DOHH2 (cell line): ENCODE measurements at regions not wholly inside any gene's neighbourhood (a gene's known extent, or its start where the extent isn't known, plus 50 kb on each side); places are given as distances from the start of the nearest gene placed in this dataset.

Experiments
- H3F3A ChIP-seq: fragments of 200-600 bp; sonication (generic), shearing (Covaris generic); 2 replicates; pipeline ENCODE4 v1.6.0; 2016; ENCODE audit warnings: antibody characterized with exemption, mild to moderate bottlenecking; ENCODE audit not compliant: control insufficient read depth, insufficient read depth
- H3K27ac ChIP-seq: fragments of 200-600 bp; sonication (generic); 2 replicates; pipeline ENCODE4 v1.5.1; 2014; ENCODE audit warnings: low read depth, mild to moderate bottlenecking, low read length, moderate library complexity
- H3K27me3 ChIP-seq: fragments of 200-600 bp; sonication (generic); 2 replicates; pipeline ENCODE4 v1.6.1; 2014; ENCODE audit warnings: mild to moderate bottlenecking, low read length, mixed read lengths; ENCODE audit not compliant: control insufficient read depth
- H3K36me3 ChIP-seq: fragments of 200-600 bp; sonication (generic); 2 replicates; pipeline ENCODE4 v1.6.1; 2014; ENCODE audit warnings: mild to moderate bottlenecking, low read length, moderate library complexity, mixed read lengths; ENCODE audit not compliant: control insufficient read depth
- H3K4me1 ChIP-seq: fragments of 200-600 bp; sonication (generic); 2 replicates; pipeline ENCODE4 v1.6.1; 2014; ENCODE audit warnings: mild to moderate bottlenecking, low read length, mixed read lengths; ENCODE audit not compliant: control insufficient read depth
- H3K4me2 ChIP-seq: fragments of 200-600 bp; sonication (generic); 2 replicates; pipeline ENCODE4 v1.6.0; 2014; ENCODE audit warnings: mild to moderate bottlenecking, low read length, moderate library complexity
- H3K4me3 ChIP-seq: fragments of 200-600 bp; sonication (generic); 2 replicates; pipeline ENCODE4 v1.5.1; 2014; ENCODE audit warnings: mild to moderate bottlenecking, low read length, mixed read lengths
- H3K79me2 ChIP-seq: fragments of 200-600 bp; sonication (generic); 2 replicates; pipeline ENCODE4 v1.6.1; 2014; ENCODE audit warnings: mild to moderate bottlenecking, low read length, mixed read lengths; ENCODE audit not compliant: control insufficient read depth
- H3K9me2 ChIP-seq: fragments of 200-600 bp; sonication (generic); replicated peaks from 2 replicates; pipeline ENCODE4 v1.6.1; 2014; ENCODE audit warnings: mild to moderate bottlenecking, low read length, mixed read lengths; ENCODE audit not compliant: control insufficient read depth
- H3K9me3 ChIP-seq: fragments of 200-600 bp; sonication (generic); 2 replicates; pipeline ENCODE4 v1.6.1; 2014; ENCODE audit warnings: antibody characterized with exemption, low read length, mixed read lengths; ENCODE audit not compliant: control insufficient read depth, insufficient read depth
- H4K20me1 ChIP-seq: fragments of 200-600 bp; sonication (generic); 2 replicates; pipeline ENCODE4 v1.6.0; 2014; ENCODE audit warnings: low read depth, mild to moderate bottlenecking, antibody characterized with exemption, low read length, moderate library complexity; ENCODE audit not compliant: control insufficient read depth, insufficient read depth
- EZH2phosphoT487 ChIP-seq: fragments of 200-600 bp; sonication (generic); IDR thresholded peaks from 2 replicates; pipeline ENCODE4 v1.6.1; 2017; ENCODE audit warnings: borderline replicate concordance, mild to moderate bottlenecking, antibody characterized with exemption, low read length, moderate library complexity, mixed read lengths
- TF ChIP-seq, protein P1 (sequence below): fragments of 200-600 bp; sonication (generic); IDR thresholded peaks from one replicate; pipeline ENCODE4 v1.5.1; 2014; ENCODE audit warnings: antibody characterized with exemption, mild to moderate bottlenecking, low read depth, low read length; ENCODE audit not compliant: poor library complexity, severe bottlenecking

DNA sequence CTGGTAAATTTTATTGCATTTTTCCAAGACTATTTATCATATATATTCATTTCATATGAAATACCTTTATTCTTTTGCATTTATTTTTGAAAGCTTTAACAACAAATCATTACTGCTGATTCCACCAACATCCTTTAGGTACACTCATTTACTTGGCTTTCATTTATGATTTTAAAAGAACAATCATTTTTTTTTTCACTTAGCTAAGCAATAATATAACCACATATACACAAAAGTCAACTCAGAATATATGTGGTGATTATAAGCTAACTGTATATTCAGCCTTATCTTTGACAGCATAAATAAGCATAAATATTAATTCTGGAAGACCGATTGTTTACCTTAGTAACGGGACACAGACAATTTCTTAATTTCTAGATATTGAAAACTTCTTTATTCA, 458.6 kb upstream of the ZNF385D start:
- Histone ChIP-seq H3F3A (no peaks in the 10 kb centered on the region), H3K4me1 (no peaks in the 10 kb centered on the region), H3K36me3 (no peaks in the 10 kb centered on the region), H3K27me3 (no peaks in the 10 kb centered on the region), H3K9me3 (no peaks in the 10 kb centered on the region), H3K79me2 (no peaks in the 10 kb centered on the region), H3K27ac (no peak overlapping the region), H3K9me2 (no peaks in the 10 kb centered on the region), H3K4me2 (no peak overlapping the region), H4K20me1 (no peaks in the 10 kb centered on the region), H3K4me3 (no peak overlapping the region)
- TF ChIP-seq EZH2phosphoT487: no peak
- TF ChIP-seq, protein P1, sequence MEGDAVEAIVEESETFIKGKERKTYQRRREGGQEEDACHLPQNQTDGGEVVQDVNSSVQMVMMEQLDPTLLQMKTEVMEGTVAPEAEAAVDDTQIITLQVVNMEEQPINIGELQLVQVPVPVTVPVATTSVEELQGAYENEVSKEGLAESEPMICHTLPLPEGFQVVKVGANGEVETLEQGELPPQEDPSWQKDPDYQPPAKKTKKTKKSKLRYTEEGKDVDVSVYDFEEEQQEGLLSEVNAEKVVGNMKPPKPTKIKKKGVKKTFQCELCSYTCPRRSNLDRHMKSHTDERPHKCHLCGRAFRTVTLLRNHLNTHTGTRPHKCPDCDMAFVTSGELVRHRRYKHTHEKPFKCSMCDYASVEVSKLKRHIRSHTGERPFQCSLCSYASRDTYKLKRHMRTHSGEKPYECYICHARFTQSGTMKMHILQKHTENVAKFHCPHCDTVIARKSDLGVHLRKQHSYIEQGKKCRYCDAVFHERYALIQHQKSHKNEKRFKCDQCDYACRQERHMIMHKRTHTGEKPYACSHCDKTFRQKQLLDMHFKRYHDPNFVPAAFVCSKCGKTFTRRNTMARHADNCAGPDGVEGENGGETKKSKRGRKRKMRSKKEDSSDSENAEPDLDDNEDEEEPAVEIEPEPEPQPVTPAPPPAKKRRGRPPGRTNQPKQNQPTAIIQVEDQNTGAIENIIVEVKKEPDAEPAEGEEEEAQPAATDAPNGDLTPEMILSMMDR: no peak

DNA sequence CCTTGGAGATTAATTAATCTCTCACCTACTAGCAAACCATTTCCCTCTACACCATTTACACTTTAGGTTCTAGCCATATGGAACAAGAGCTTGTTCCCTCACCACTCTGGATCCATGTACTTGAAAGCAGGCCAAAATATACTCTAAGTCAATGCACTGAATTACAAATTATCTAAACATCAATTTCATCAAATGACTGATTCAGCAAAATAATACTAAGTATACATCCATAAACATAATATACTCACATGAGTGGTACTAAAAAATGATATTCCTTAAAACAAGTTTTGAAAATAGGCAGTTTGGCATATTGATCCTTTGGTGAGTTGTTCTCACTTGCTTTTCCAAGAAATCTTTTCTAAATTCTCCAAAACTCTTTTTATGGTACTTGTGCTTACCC, 459.7 kb upstream of the ZNF385D start:
- H3K79me2 ChIP-seq: no peaks in the 10 kb centered on the region
- no peak overlapping the region for H3K4me2 ChIP-seq
- TF ChIP-seq EZH2phosphoT487: no peak
- TF ChIP-seq, protein P1: no peak
- H3K36me3 ChIP-seq: no peaks in the 10 kb centered on the region
- H4K20me1 ChIP-seq: no peaks in the 10 kb centered on the region
- H3K4me3 ChIP-seq: no peak overlapping the region
- no peaks in the 10 kb centered on the region for H3K9me3 ChIP-seq
- H3K27me3 ChIP-seq: no peaks in the 10 kb centered on the region
- no peaks in the 10 kb centered on the region for H3K9me2 ChIP-seq
- H3F3A ChIP-seq: no peaks in the 10 kb centered on the region
- H3K27ac ChIP-seq: no peak overlapping the region
- no peaks in the 10 kb centered on the region for H3K4me1 ChIP-seq

DNA sequence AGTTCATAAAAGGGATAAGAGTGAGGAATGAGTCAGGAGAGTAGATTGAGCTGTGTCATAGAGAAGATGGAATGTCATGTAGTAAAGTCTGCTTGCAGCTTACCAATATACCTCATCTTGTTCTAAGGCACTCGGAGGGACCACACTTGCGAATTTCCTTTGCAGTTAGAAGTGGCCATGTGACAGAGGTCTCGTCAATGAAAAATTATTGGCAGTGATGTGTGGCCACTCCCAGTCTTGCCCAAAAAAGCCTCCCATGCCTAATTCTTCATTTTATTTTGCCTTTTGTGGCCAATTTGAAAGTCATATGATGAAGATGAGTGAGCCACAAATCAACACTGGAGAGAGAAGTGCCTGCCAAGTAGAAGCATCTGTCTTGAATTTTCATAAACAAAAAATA, 465.6 kb upstream of the ZNF385D start:
- H3K4me1 ChIP-seq: no peaks in the 10 kb centered on the region
- H3F3A ChIP-seq: no peaks in the 10 kb centered on the region
- no peaks in the 10 kb centered on the region for H4K20me1 ChIP-seq

More for the DNA sequence above, 465.6 kb upstream of the ZNF385D start:
- Histone ChIP-seq H3K27me3 (no peaks in the 10 kb centered on the region), H3K27ac (no peak overlapping the region), H3K4me3 (no peak overlapping the region), H3K9me3 (no peaks in the 10 kb centered on the region), H3K79me2 (no peaks in the 10 kb centered on the region), H3K9me2 (no peaks in the 10 kb centered on the region), H3K4me2 (no peak overlapping the region), H3K36me3 (no peaks in the 10 kb centered on the region)
- TF ChIP-seq EZH2phosphoT487: no peak
- TF ChIP-seq, protein P1: no peak
